ENCODE measurements at regions not wholly inside any gene's neighbourhood (a gene's known extent, or its start where the extent isn't known, plus 50 kb on each side); places are given as distances from the start of the nearest gene placed in this dataset.

DNA sequence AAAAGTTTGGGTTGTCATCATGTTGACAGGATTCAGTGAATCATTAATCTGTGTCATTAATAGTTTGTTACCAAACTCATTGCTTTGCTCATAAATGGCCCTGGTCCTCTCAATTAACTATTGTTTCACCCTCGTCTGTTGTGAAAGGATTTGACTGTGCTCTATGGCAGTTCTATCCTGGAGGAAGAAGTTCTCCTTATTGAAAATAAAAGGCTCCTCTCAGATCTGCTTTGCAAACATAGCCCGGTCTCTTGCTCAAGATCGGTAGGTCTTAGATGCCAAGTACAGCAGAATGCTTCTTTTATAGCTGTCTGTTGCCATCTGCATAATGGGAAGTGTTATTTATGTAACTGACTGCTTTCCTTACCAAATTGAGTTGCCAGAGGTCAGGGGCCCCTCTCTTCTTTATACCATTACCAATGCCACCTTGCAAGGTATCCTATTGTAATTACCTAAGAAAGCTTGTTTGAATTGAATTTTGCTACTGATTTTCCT, 146.5 kb downstream of the EBLN2 start:
- intact Hi-C loops (cut with DNase I): no loop called here
- H3K27me3 ChIP-seq: no peaks in the 10 kb centered on the region
- H3K4me3 ChIP-seq: no peak overlapping the region
- H3K4me1 ChIP-seq (ENCODE audit: insufficient read depth): peaks cover 2% of the 10 kb centered on the region
- WGBS, 3 donors: 91 to 95% (median 94%) methylated on average over 3 of the region's 3 CpGs
- DNase-seq: no peak
- H3K27ac ChIP-seq: no peak overlapping the region
- no peaks in the 10 kb centered on the region for H3K36me3 ChIP-seq
- no peaks in the 10 kb centered on the region for H3K9me3 ChIP-seq
- TF ChIP-seq EP300 (IDR thresholded peaks at IDR 0.05) (no peak), CTCF (IDR thresholded peaks at IDR 0.05) (no peak), POLR2A (IDR thresholded peaks at IDR 0.05) (no peak)

GRCh38 chr3:73210759-73211158, 149.3 kb downstream of the EBLN2 start:
- TF ChIP-seq EP300 (IDR thresholded peaks at IDR 0.05) (no peak), POLR2A (IDR thresholded peaks at IDR 0.05) (no peak), CTCF (IDR thresholded peaks at IDR 0.05) (no peak)
- H3K4me1 ChIP-seq (ENCODE audit: insufficient read depth): no peaks in the 10 kb centered on the region
- H3K36me3 ChIP-seq: no peaks in the 10 kb centered on the region
- no peaks in the 10 kb centered on the region for H3K27me3 ChIP-seq
- WGBS, 3 donors: 88 to 91% (median 91%) methylated on average over 3 of the region's 3 CpGs
- no peak overlapping the region for H3K4me3 ChIP-seq
- intact Hi-C loops (cut with DNase I): no loop called here
- H3K27ac ChIP-seq: no peak overlapping the region
- no peak for DNase-seq
- H3K9me3 ChIP-seq: no peaks in the 10 kb centered on the region

GRCh38 chr3:73212683-73213082, 151.2 kb downstream of the EBLN2 start:
- Histone ChIP-seq H3K4me1 (ENCODE audit: insufficient read depth) (no peaks in the 10 kb centered on the region), H3K27ac (no peak overlapping the region), H3K36me3 (no peaks in the 10 kb centered on the region), H3K27me3 (no peaks in the 10 kb centered on the region), H3K4me3 (no peak overlapping the region), H3K9me3 (no peaks in the 10 kb centered on the region)
- DNase-seq: no peak
- 84 to 86% (median 85%) methylated on average over 3 of the region's 3 CpGs for WGBS, 3 donors
- TF ChIP-seq POLR2A (IDR thresholded peaks at IDR 0.05): no peak
- no peak for TF ChIP-seq CTCF (IDR thresholded peaks at IDR 0.05)
- no peak for TF ChIP-seq EP300 (IDR thresholded peaks at IDR 0.05)
- intact Hi-C loops (cut with DNase I): no loop called here

GRCh38 chr3:73213896-73214295, 152.4 kb downstream of the EBLN2 start:
- DNase-seq: no peak
- Histone ChIP-seq H3K4me1 (ENCODE audit: insufficient read depth) (no peaks in the 10 kb centered on the region), H3K9me3 (no peaks in the 10 kb centered on the region), H3K27me3 (no peaks in the 10 kb centered on the region), H3K4me3 (no peak overlapping the region), H3K27ac (no peak overlapping the region), H3K36me3 (no peaks in the 10 kb centered on the region)
- TF ChIP-seq POLR2A (IDR thresholded peaks at IDR 0.05) (no peak), CTCF (IDR thresholded peaks at IDR 0.05) (no peak), EP300 (IDR thresholded peaks at IDR 0.05) (no peak)
- 79 to 96% (median 81%) methylated on average over 1 of the region's 1 CpG for WGBS, 3 donors
- intact Hi-C loops (cut with DNase I): no loop called here

Measured in ovary (tissue), 7 donors.